GM23338 (cell line): ENCODE measurements at regions not wholly inside any gene's neighbourhood (a gene's known extent, or its start where the extent isn't known, plus 50 kb on each side); places are given as distances from the start of the nearest gene placed in this dataset.

Experiments used
- ATAC-seq: fragments of 200-7000 bp; cut with Tn5 transposase; 3 replicates; pipeline ENCODE4 v1.9.1; 2020
- DNase-seq: peaks from one replicate; pipeline ENCODE4 v3.0.0-alpha.2; 2015; ENCODE audit warnings: low spot score
- H2AFZ ChIP-seq: fragments of 200-600 bp; sonication (generic); 2 replicates; pipeline ENCODE4 v1.8.0; 2016; ENCODE audit warnings: antibody characterized with exemption, mild to moderate bottlenecking, moderate library complexity
- H3F3A ChIP-seq: fragments of 200-600 bp; sonication (generic); replicated peaks from 2 replicates; pipeline ENCODE4 v1.8.0; 2017; ENCODE audit warnings: antibody characterized with exemption, mixed run types, low read depth
- H3K27ac ChIP-seq: fragments of 200-600 bp; sonication (generic); 2 replicates; pipeline ENCODE4 v1.6.1; 2016; ENCODE audit warnings: low read depth
- H3K27me3 ChIP-seq: fragments of 200-600 bp; sonication (generic); 2 replicates; pipeline ENCODE4 v1.8.0; 2016; ENCODE audit warnings: mild to moderate bottlenecking, mixed run types, moderate library complexity; ENCODE audit not compliant: insufficient read depth
- H3K36me3 ChIP-seq: fragments of 200-600 bp; sonication (generic); 2 replicates; pipeline ENCODE4 v1.8.0; 2016; ENCODE audit warnings: mild to moderate bottlenecking; ENCODE audit not compliant: insufficient read depth
- H3K4me1 ChIP-seq: fragments of 200-600 bp; sonication (generic); 2 replicates; pipeline ENCODE4 v1.8.0; 2016; ENCODE audit warnings: mild to moderate bottlenecking, moderate library complexity; ENCODE audit not compliant: insufficient read depth
- H3K4me2 ChIP-seq: fragments of 200-600 bp; sonication (generic); 2 replicates; pipeline ENCODE4 v1.7.1; 2017; ENCODE audit warnings: mixed run types
- H3K4me3 ChIP-seq: fragments of 200-600 bp; sonication (generic); 2 replicates; pipeline ENCODE4 v1.6.1; 2016; ENCODE audit warnings: mixed run types
- H3K79me2 ChIP-seq: fragments of 200-600 bp; sonication (generic); replicated peaks from 2 replicates; pipeline ENCODE4 v1.8.0; 2017; ENCODE audit warnings: mild to moderate bottlenecking; ENCODE audit not compliant: insufficient read depth
- H3K9me2 ChIP-seq: fragments of 200-600 bp; sonication (generic); 2 replicates; pipeline ENCODE4 v1.8.0; 2017; ENCODE audit not compliant: insufficient read depth
- H4K20me1 ChIP-seq: fragments of 200-600 bp; sonication (generic); replicated peaks from 2 replicates; pipeline ENCODE4 v1.8.0; 2017; ENCODE audit warnings: mild to moderate bottlenecking; ENCODE audit not compliant: insufficient read depth
- H3K27ac Mint-ChIP-seq: 2 replicates; pipeline ENCODE4 v1.8.0; 2020; ENCODE audit warnings: inconsistent platforms, mild to moderate bottlenecking, moderate library complexity, mixed read lengths
- H3K27me3 Mint-ChIP-seq: 3 replicates; pipeline ENCODE4 v1.8.0; 2022; ENCODE audit warnings: low read depth, mild to moderate bottlenecking, moderate library complexity, mixed read lengths, inconsistent platforms; ENCODE audit not compliant: insufficient read depth, poor library complexity
- H3K36me3 Mint-ChIP-seq: 3 replicates; pipeline ENCODE4 v1.8.0; 2021; ENCODE audit warnings: low read depth, mild to moderate bottlenecking, inconsistent platforms, moderate library complexity, mixed read lengths
- H3K4me1 Mint-ChIP-seq: 3 replicates; pipeline ENCODE4 v1.8.0; 2020; ENCODE audit warnings: mild to moderate bottlenecking, inconsistent platforms, mixed read lengths
- H3K4me3 Mint-ChIP-seq: 3 replicates; pipeline ENCODE4 v1.8.0; 2021; ENCODE audit warnings: moderate library complexity, mild to moderate bottlenecking, inconsistent platforms, mixed read lengths
- H3K9me3 Mint-ChIP-seq: 3 replicates; pipeline ENCODE4 v1.8.0; 2020; ENCODE audit warnings: moderate library complexity, mild to moderate bottlenecking, inconsistent platforms, mixed read lengths
- CREB1 ChIP-seq: fragments of 250-450 bp; sonication (Bioruptor Pico); IDR thresholded peaks from 2 replicates; pipeline ENCODE4 v1.5.0; 2020; ENCODE audit warnings: low read depth, mild to moderate bottlenecking, moderate library complexity
- CTCF ChIP-seq, 2 experiments: fragments of 200-600 bp in 1 of 2; sonication (generic) in 1 of 2; conservative IDR thresholded peaks; 2 replicates each; pipeline versions ENCODE4 v1.5.1 to v1.6.1; 2016 to 2017; ENCODE audit warnings: antibody characterized with exemption in 2 of 2, low read depth in 2 of 2, mild to moderate bottlenecking in 2 of 2, moderate library complexity in 1 of 2
- ETS1 ChIP-seq: IDR thresholded peaks from 2 replicates; pipeline ENCODE4 v1.6.1; 2016; ENCODE audit warnings: antibody characterized with exemption
- NANOG ChIP-seq: IDR thresholded peaks from 2 replicates; pipeline ENCODE4 v1.6.1; 2016; ENCODE audit warnings: antibody characterized with exemption, borderline replicate concordance
- POLR2AphosphoS5 ChIP-seq: IDR thresholded peaks from 2 replicates; pipeline ENCODE4 v1.6.1; 2016; ENCODE audit warnings: antibody characterized with exemption, low read depth
- REST ChIP-seq: IDR thresholded peaks from one replicate; pipeline ENCODE4 v1.6.1; 2018; ENCODE audit warnings: antibody characterized with exemption; ENCODE audit not compliant: unreplicated experiment
- ZNF114 ChIP-seq: fragments of 250-450 bp; sonication (Bioruptor Pico); IDR thresholded peaks from 2 replicates; pipeline ENCODE4 v1.5.0; 2020; ENCODE audit warnings: mild to moderate bottlenecking, moderate library complexity
- TF ChIP-seq, protein P1 (sequence below): fragments of 250-450 bp; sonication (Bioruptor Pico); IDR thresholded peaks from 2 replicates; pipeline ENCODE4 v1.5.0; 2020; ENCODE audit warnings: mild to moderate bottlenecking, moderate library complexity

DNA sequence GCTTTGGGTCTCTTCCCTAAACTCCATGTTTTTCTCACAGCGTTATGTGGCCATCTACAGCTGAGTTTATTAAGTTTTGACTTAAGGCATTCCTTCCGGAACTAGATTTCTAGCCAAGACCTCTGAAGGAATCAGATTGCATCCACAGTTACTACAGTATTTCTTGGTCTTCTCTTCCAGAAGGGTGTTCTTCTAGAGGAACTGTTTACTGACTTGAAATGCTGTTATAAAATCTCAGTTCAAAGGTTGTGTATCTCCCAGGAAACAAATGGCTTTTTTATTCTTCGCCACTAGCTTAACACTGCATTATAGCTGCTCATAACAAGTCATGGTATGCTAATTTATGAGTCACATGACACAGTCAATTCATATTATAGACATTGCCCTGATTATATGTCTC is 55.3 kb upstream of the RAD23B start (continued):
- TF ChIP-seq, protein P1, sequence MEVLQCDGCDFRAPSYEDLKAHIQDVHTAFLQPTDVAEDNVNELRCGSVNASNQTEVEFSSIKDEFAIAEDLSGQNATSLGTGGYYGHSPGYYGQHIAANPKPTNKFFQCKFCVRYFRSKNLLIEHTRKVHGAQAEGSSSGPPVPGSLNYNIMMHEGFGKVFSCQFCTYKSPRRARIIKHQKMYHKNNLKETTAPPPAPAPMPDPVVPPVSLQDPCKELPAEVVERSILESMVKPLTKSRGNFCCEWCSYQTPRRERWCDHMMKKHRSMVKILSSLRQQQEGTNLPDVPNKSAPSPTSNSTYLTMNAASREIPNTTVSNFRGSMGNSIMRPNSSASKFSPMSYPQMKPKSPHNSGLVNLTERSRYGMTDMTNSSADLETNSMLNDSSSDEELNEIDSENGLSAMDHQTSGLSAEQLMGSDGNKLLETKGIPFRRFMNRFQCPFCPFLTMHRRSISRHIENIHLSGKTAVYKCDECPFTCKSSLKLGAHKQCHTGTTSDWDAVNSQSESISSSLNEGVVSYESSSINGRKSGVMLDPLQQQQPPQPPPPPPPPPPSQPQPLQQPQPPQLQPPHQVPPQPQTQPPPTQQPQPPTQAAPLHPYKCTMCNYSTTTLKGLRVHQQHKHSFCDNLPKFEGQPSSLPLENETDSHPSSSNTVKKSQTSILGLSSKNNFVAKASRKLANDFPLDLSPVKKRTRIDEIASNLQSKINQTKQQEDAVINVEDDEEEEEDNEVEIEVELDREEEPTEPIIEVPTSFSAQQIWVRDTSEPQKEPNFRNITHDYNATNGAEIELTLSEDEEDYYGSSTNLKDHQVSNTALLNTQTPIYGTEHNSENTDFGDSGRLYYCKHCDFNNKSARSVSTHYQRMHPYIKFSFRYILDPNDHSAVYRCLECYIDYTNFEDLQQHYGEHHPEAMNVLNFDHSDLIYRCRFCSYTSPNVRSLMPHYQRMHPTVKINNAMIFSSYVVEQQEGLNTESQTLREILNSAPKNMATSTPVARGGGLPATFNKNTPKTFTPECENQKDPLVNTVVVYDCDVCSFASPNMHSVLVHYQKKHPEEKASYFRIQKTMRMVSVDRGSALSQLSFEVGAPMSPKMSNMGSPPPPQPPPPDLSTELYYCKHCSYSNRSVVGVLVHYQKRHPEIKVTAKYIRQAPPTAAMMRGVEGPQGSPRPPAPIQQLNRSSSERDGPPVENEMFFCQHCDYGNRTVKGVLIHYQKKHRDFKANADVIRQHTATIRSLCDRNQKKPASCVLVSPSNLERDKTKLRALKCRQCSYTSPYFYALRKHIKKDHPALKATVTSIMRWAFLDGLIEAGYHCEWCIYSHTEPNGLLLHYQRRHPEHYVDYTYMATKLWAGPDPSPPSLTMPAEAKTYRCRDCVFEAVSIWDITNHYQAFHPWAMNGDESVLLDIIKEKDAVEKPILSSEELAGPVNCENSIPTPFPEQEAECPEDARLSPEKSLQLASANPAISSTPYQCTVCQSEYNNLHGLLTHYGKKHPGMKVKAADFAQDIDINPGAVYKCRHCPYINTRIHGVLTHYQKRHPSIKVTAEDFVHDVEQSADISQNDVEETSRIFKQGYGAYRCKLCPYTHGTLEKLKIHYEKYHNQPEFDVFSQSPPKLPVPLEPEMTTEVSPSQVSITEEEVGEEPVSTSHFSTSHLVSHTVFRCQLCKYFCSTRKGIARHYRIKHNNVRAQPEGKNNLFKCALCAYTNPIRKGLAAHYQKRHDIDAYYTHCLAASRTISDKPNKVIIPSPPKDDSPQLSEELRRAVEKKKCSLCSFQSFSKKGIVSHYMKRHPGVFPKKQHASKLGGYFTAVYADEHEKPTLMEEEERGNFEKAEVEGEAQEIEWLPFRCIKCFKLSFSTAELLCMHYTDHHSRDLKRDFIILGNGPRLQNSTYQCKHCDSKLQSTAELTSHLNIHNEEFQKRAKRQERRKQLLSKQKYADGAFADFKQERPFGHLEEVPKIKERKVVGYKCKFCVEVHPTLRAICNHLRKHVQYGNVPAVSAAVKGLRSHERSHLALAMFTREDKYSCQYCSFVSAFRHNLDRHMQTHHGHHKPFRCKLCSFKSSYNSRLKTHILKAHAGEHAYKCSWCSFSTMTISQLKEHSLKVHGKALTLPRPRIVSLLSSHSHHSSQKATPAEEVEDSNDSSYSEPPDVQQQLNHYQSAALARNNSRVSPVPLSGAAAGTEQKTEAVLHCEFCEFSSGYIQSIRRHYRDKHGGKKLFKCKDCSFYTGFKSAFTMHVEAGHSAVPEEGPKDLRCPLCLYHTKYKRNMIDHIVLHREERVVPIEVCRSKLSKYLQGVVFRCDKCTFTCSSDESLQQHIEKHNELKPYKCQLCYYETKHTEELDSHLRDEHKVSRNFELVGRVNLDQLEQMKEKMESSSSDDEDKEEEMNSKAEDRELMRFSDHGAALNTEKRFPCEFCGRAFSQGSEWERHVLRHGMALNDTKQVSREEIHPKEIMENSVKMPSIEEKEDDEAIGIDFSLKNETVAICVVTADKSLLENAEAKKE (CRISPR knock-in tag) = no peak

GRCh38 chr9:107228496-107229039 is 54.5 kb upstream of the RAD23B start:
- Mint-ChIP-seq H3K4me1 (peaks cover 21% of the 10 kb centered on the region), H3K36me3 (no peaks in the 10 kb centered on the region), H3K4me3 (peak overlapping the region; percentile 41; the same call in 2 of the 3 replicates), H3K27me3 (no peaks in the 10 kb centered on the region), H3K9me3 (no peaks in the 10 kb centered on the region), H3K27ac (peak overlapping the region; percentile 68; the same call in 1 of the 2 replicates)
- no peaks in the 10 kb centered on the region for H3F3A ChIP-seq
- TF ChIP-seq NANOG (no peak), ZNF114 (CRISPR knock-in tag) (no peak), REST (no peak), ETS1 (no peak), CREB1 (CRISPR knock-in tag) (no peak), POLR2AphosphoS5 (no peak), CTCF (conservative IDR thresholded peaks at IDR 0.05; ENCODE audit: low read depth in 2 of 2) (no peak)
- H3K4me3 ChIP-seq = no peak overlapping the region
- H2AFZ ChIP-seq = no peak overlapping the region
- peaks cover 20% of the 10 kb centered on the region for H3K4me1 ChIP-seq
- H3K9me2 ChIP-seq = peaks cover 17% of the 10 kb centered on the region
- no peaks in the 10 kb centered on the region for H3K27me3 ChIP-seq
- no peak overlapping the region for H3K27ac ChIP-seq
- no peak for DNase-seq
- H3K36me3 ChIP-seq = no peaks in the 10 kb centered on the region
- peak overlapping the region; percentile 41 for H3K4me2 ChIP-seq
- no peak for ATAC-seq
- no peaks in the 10 kb centered on the region for H4K20me1 ChIP-seq
- no peaks in the 10 kb centered on the region for H3K79me2 ChIP-seq
